ENCODE measurements at regions not wholly inside any gene's neighbourhood (a gene's known extent, or its start where the extent isn't known, plus 50 kb on each side); places are given as distances from the start of the nearest gene placed in this dataset.
"Not testable (repeated sequence)": the region's sequence is repeated elsewhere in the genome, so short reads cannot be mapped to it uniquely, and the experiment has no call there.

DNA sequence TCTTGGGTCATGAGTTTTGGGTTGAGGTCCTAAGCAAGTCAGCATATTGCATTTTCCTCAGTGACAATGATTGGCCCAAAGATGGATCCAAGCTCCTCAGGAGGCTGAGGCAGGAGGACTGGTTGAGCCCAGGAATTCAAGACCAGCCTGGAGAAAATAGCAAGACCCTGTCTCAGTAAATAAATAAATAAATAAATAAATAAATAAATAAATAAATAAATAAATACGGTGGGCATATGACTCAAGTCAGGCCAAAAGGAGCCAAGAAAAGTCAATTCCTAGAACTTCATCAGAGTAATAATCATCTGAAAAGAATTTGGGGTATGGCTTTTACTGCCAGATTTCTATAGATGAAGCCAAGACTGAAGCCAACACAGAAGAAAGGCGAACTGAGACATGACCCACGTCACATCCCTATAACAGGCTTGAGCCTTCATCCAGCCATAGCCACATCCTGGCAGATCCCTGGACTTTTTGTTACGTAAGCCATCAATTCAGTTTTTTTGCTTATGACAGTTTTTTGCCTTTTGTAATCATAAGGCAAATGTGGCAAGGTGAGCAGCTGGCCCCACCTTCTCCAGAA is 88.5 kb upstream of the NFASC start:
- Histone ChIP-seq H3K27me3 (ENCODE audit: control insufficient read depth, insufficient read depth, low read length) (no peaks in the 10 kb centered on the region), H3K4me3 (ENCODE audit: low read depth, low read length) (no peak overlapping the region), H3K36me3 (ENCODE audit: control insufficient read depth, insufficient read depth, low read length) (no peaks in the 10 kb centered on the region)
- no peak for TF ChIP-seq CTCF (IDR thresholded peaks at IDR 0.05; ENCODE audit: insufficient read depth, low read length, severe bottlenecking)
- DNase-seq (ENCODE audit: low read depth), result no peak
- no peak for FAIRE-seq

DNA sequence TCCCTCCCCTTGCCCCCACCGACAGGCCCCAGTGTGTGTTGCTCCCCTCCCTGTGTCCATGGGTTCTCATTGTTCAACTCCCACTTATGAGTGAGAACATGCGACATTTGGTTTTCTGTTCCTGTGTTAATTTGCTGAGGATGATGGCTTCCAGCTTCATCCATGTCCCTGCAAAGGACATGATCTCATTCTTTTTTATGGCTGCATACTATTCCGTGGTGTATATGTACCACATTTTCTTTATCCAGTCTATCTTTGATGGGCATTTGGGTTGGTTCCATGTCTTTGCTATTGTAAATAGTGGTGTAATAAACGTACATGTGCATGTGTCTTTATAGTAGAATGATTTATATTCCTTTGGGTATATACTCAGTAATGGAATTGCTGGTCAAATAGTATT is 85.6 kb upstream of the NFASC start:
- not testable (repeated sequence) for H3K36me3 ChIP-seq (ENCODE audit: control insufficient read depth, insufficient read depth, low read length); DNase-seq (ENCODE audit: low read depth); H3K27me3 ChIP-seq (ENCODE audit: control insufficient read depth, insufficient read depth, low read length); FAIRE-seq; H3K4me3 ChIP-seq (ENCODE audit: low read depth, low read length)

GRCh38 chr1:204788470-204788869 is 82.2 kb upstream of the NFASC start:
- H3K4me3 ChIP-seq (ENCODE audit: low read depth, low read length), result no peak overlapping the region
- no peak for DNase-seq (ENCODE audit: low read depth)
- H3K36me3 ChIP-seq (ENCODE audit: control insufficient read depth, insufficient read depth, low read length), result no peaks in the 10 kb centered on the region
- no peak for FAIRE-seq
- no peak for TF ChIP-seq CTCF (IDR thresholded peaks at IDR 0.05; ENCODE audit: insufficient read depth, low read length, severe bottlenecking)
- peaks cover 1% of the 10 kb centered on the region for H3K27me3 ChIP-seq (ENCODE audit: control insufficient read depth, insufficient read depth, low read length)

- FAIRE-seq (no peak), DNase-seq (ENCODE audit: low read depth) (peak; percentile 40)
- Histone ChIP-seq H3K36me3 (ENCODE audit: control insufficient read depth, insufficient read depth, low read length) (no peaks in the 10 kb centered on the region), H3K27me3 (ENCODE audit: control insufficient read depth, insufficient read depth, low read length) (peaks cover 1% of the 10 kb centered on the region), H3K4me3 (ENCODE audit: low read depth, low read length) (no peak overlapping the region)
- TF ChIP-seq CTCF (IDR thresholded peaks at IDR 0.05; ENCODE audit: insufficient read depth, low read length, severe bottlenecking), result peak; percentile 85
Observed at GRCh38 chr1:204791453-204792353, 79.0 kb upstream of the NFASC start.

DNA sequence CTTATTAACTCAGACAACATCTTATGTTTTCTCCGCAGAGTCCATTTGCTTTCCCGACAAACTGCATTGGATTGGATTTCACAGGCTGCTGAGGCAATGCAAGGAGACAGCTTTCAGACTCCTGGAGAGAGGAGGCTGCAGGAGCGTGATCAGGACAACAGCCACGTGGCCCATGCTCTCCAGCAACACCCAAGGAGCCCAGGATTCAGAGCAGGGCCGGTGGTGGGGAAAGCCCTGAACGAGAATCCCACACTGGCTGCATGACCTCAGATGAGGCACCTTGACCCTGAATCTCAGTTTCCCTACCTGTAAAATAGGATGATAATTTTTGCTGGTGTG is 78.3 kb upstream of the NFASC start:
- DNase-seq (ENCODE audit: low read depth), result no peak
- no peak for FAIRE-seq
- Histone ChIP-seq H3K4me3 (ENCODE audit: low read depth, low read length) (no peak overlapping the region), H3K27me3 (ENCODE audit: control insufficient read depth, insufficient read depth, low read length) (peaks cover 1% of the 10 kb centered on the region), H3K36me3 (ENCODE audit: control insufficient read depth, insufficient read depth, low read length) (no peaks in the 10 kb centered on the region)
- no peak for TF ChIP-seq CTCF (IDR thresholded peaks at IDR 0.05; ENCODE audit: insufficient read depth, low read length, severe bottlenecking)

DNA sequence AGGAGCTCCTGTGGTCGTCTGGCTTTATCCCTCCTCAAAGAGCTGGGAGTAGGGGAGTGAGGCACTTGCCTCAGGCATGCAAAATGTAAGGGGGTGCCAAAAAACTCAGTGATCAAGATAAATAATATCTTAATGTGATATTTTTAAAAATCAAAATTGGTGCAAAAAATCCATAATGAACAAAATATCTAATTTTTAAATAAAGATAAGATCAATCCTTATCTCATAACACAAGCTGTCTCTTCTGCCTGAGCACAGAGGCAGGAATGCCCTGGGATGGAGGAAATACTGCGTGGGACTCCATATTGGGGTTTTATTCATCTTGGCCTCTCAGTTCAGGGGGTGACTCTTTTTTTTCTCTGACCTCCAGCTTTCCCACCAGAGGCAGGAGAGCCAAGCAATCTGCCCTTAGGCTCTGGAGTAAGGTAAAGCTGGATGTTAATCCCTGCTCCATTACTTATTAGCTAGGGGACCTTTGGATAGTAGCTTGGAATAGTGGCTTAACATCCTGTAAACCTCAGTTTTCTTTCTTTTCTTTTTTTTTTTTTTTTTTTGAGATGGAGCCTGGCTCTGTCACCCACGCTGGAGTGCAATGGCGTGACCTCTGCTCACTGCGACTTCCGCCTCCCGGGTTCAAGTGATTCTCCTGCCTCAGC is 77.3 kb upstream of the NFASC start:
- TF ChIP-seq CTCF (IDR thresholded peaks at IDR 0.05; ENCODE audit: insufficient read depth, low read length, severe bottlenecking), result no peak
- Histone ChIP-seq H3K27me3 (ENCODE audit: control insufficient read depth, insufficient read depth, low read length) (peaks cover under 1% of the 10 kb centered on the region), H3K4me3 (ENCODE audit: low read depth, low read length) (no peak overlapping the region), H3K36me3 (ENCODE audit: control insufficient read depth, insufficient read depth, low read length) (no peaks in the 10 kb centered on the region)
- no peak for DNase-seq (ENCODE audit: low read depth)
- FAIRE-seq, result no peak

DNA sequence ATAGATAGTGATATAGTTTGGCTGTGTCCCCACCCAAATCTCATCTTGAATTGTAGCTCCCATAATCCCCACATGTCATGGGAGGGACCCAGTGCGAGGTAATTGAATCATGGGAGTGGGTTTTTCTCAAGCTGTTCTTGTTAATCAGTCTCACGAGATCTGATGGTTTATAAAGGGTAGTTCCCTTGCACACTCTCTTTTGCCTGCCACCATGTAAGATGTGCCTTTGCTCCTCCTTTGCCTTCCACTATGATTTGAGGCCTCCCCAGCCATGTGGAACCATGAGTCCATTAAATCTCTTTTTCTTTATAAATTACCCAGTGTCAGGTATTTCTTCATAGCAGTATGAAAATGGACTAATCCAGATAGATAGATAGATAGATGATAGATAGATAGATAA is 73.8 kb upstream of the NFASC start:
- H3K36me3 ChIP-seq (ENCODE audit: control insufficient read depth, insufficient read depth, low read length); DNase-seq (ENCODE audit: low read depth); H3K4me3 ChIP-seq (ENCODE audit: low read depth, low read length); H3K27me3 ChIP-seq (ENCODE audit: control insufficient read depth, insufficient read depth, low read length); FAIRE-seq: not testable (repeated sequence)
